ENCODE measurements at regions not wholly inside any gene's neighbourhood (a gene's known extent, or its start where the extent isn't known, plus 50 kb on each side); places are given as distances from the start of the nearest gene placed in this dataset.

GRCh38 chr17:63193827-63194226 lies 227.8 kb downstream of the TANC2 start:
- TF ChIP-seq CEBPB (IDR thresholded peaks at IDR 0.05) (no peak), EP300 (IDR thresholded peaks at IDR 0.05; ENCODE audit: borderline replicate concordance) (no peak)
